Skeletal muscle satellite cell (primary cell): ENCODE measurements at regions not wholly inside any gene's neighbourhood (a gene's known extent, or its start where the extent isn't known, plus 50 kb on each side); places are given as distances from the start of the nearest gene placed in this dataset.
A peak's percentile ranks its signal among the peaks of the same experiment; 100 is the strongest.
"Not testable (repeated sequence)": the region's sequence is repeated elsewhere in the genome, so short reads cannot be mapped to it uniquely, and the experiment has no call there.

Experiments
- H3K27me3 ChIP-seq: 2 replicates; pipeline ENCODE4 v1.7.0; 2013; ENCODE audit warnings: low read length; ENCODE audit not compliant: control insufficient read depth, insufficient read depth
- H3K36me3 ChIP-seq: 2 replicates; pipeline ENCODE4 v1.7.0; 2013; ENCODE audit warnings: mild to moderate bottlenecking, control low read depth, low read length; ENCODE audit not compliant: insufficient read depth
- H3K4me1 ChIP-seq: 2 replicates; pipeline ENCODE4 v1.7.0; 2013; ENCODE audit warnings: low read length; ENCODE audit not compliant: control insufficient read depth, insufficient read depth
- H3K4me2 ChIP-seq: 2 replicates; pipeline ENCODE4 v1.7.0; 2013; ENCODE audit warnings: mild to moderate bottlenecking, low read length
- H3K4me3 ChIP-seq: 2 replicates; pipeline ENCODE4 v1.7.0; 2013; ENCODE audit warnings: low read length
- H3K9ac ChIP-seq: 2 replicates; pipeline ENCODE4 v1.7.0; 2013; ENCODE audit warnings: mild to moderate bottlenecking, low read depth, low read length, moderate library complexity
- H3K9me3 ChIP-seq: replicated peaks from 2 replicates; pipeline ENCODE4 v1.7.0; 2013; ENCODE audit warnings: mild to moderate bottlenecking, control low read depth, low read length

- no peaks in the 10 kb centered on the region for H3K27me3 ChIP-seq
- no peak overlapping the region for H3K4me3 ChIP-seq
- H3K9me3 ChIP-seq = no peaks in the 10 kb centered on the region
- no peak overlapping the region for H3K9ac ChIP-seq
- peak overlapping the region; percentile 1 for H3K4me2 ChIP-seq
- H3K36me3 ChIP-seq = no peaks in the 10 kb centered on the region
- H3K4me1 ChIP-seq = peaks cover 27% of the 10 kb centered on the region
Measured at GRCh38 chr6:23532227-23532626, 593.8 kb upstream of the NRSN1 start.

- H3K4me1 ChIP-seq = peaks cover 27% of the 10 kb centered on the region
- H3K9me3 ChIP-seq = no peaks in the 10 kb centered on the region
- H3K4me3 ChIP-seq = no peak overlapping the region
Measured at GRCh38 chr6:23533311-23533710, 592.7 kb upstream of the NRSN1 start.

DNA sequence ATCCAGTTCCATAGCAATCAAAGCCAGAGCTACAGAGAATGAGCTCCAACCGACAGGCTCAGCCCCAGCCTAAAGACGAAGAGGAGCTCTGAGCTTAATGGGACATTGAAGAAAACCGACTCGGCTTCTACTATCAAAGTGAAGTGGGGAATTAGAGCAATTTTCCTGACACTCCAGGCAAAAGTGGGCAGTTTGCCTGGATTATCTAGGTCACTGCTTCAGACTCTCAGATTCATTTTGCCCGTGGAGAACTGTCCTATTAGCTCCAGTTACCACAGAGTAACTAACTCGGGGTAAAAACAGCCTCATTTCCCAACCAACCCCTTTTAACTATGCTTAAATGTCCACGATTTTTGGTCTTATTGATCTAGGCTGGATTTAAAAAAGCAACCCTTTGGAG is 592.1 kb upstream of the NRSN1 start:
- H3K9ac ChIP-seq = no peak overlapping the region
- peaks cover 27% of the 10 kb centered on the region for H3K4me1 ChIP-seq
- no peaks in the 10 kb centered on the region for H3K36me3 ChIP-seq
- no peak overlapping the region for H3K4me3 ChIP-seq
- H3K9me3 ChIP-seq = no peaks in the 10 kb centered on the region
- H3K27me3 ChIP-seq = no peaks in the 10 kb centered on the region
- H3K4me2 ChIP-seq = no peak overlapping the region

More at GRCh38 chr6:23533311-23533710, 592.7 kb upstream of the NRSN1 start:
- Histone ChIP-seq H3K27me3 (no peaks in the 10 kb centered on the region), H3K4me2 (no peak overlapping the region), H3K36me3 (no peaks in the 10 kb centered on the region), H3K9ac (no peak overlapping the region)

GRCh38 chr6:23534351-23534750 is 591.7 kb upstream of the NRSN1 start:
- peaks cover 27% of the 10 kb centered on the region for H3K4me1 ChIP-seq
- no peak overlapping the region for H3K4me3 ChIP-seq
- H3K9me3 ChIP-seq = no peaks in the 10 kb centered on the region
- no peaks in the 10 kb centered on the region for H3K36me3 ChIP-seq
- H3K9ac ChIP-seq = no peak overlapping the region
- H3K4me2 ChIP-seq = no peak overlapping the region
- H3K27me3 ChIP-seq = no peaks in the 10 kb centered on the region

DNA sequence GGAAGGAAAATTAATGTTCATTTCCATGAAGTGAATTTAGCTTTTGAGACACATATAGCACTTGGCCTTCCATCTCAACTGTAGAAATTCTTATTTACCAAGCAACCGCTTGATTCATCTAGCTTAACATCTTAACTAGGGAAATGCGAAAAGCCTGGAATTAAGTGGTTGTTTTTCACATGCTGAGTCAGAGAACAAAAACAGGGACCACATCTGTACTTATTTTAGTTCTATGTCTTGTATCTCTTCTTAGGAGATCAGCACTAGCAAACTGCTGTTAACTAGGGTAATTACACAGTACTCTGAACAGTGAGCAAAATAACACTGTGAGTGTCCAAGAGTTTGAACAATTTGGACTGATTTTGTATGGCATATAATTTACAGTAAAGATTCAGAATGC is 590.9 kb upstream of the NRSN1 start:
- Histone ChIP-seq H3K9me3 (no peaks in the 10 kb centered on the region), H3K4me2 (no peak overlapping the region), H3K4me3 (no peak overlapping the region), H3K36me3 (no peaks in the 10 kb centered on the region), H3K4me1 (peaks cover 27% of the 10 kb centered on the region), H3K27me3 (no peaks in the 10 kb centered on the region), H3K9ac (no peak overlapping the region)

- peaks cover 22% of the 10 kb centered on the region for H3K4me1 ChIP-seq
- no peak overlapping the region for H3K9ac ChIP-seq
- no peaks in the 10 kb centered on the region for H3K36me3 ChIP-seq
- H3K27me3 ChIP-seq = no peaks in the 10 kb centered on the region
- no peak overlapping the region for H3K4me2 ChIP-seq
- no peaks in the 10 kb centered on the region for H3K9me3 ChIP-seq
- H3K4me3 ChIP-seq = no peak overlapping the region
Measured at GRCh38 chr6:23537828-23538227, 588.2 kb upstream of the NRSN1 start.

GRCh38 chr6:23547851-23548250 is 578.2 kb upstream of the NRSN1 start:
- H3K9ac ChIP-seq = no peak overlapping the region
- H3K4me3 ChIP-seq = no peak overlapping the region
- H3K4me2 ChIP-seq = no peak overlapping the region
- no peaks in the 10 kb centered on the region for H3K36me3 ChIP-seq
- no peaks in the 10 kb centered on the region for H3K27me3 ChIP-seq
- H3K4me1 ChIP-seq = no peaks in the 10 kb centered on the region
- H3K9me3 ChIP-seq = no peaks in the 10 kb centered on the region

GRCh38 chr6:23554953-23555352 is 571.1 kb upstream of the NRSN1 start:
- H3K4me3 ChIP-seq, H3K4me2 ChIP-seq, H3K9ac ChIP-seq, H3K36me3 ChIP-seq, H3K27me3 ChIP-seq, H3K4me1 ChIP-seq, H3K9me3 ChIP-seq: not testable (repeated sequence)

DNA sequence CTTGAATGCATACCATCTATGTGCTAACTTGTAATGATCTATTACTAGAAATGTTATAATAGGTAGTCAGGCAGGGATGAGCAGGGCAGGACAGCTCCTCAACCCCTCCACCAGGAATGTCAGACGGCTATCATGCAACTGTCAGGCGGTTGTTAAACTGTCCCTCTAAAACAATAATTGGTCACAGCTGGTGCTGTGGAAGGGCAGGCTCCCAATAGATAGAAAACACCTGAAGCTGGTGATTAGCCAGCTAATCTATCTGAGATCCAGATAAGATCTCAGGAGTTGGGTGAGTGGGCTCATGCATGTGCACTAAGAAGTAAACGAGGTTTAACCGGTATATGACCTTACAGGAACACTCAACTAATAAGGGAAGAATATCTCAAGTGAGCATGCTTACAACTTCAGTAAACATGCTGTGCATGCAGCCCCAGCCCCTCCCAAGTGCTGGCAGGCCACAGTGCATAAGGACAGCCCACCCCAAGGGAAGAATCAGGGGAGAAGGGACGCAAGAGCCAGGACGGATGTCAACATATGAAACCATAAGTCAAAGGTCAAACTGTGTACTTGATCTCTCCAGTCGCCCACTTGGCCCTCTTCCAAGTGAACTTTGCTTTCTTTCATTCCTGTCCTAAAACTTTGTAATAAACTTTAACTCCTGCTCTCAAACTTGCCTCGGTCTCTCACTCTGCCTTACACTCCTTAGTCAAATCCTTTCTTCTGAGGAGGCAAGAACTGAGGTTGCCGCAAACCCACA is 566.2 kb upstream of the NRSN1 start:
- H3K9ac ChIP-seq = no peak overlapping the region
- H3K27me3 ChIP-seq = no peaks in the 10 kb centered on the region
- no peaks in the 10 kb centered on the region for H3K4me1 ChIP-seq
- no peaks in the 10 kb centered on the region for H3K36me3 ChIP-seq
- no peaks in the 10 kb centered on the region for H3K9me3 ChIP-seq
- H3K4me3 ChIP-seq = no peak overlapping the region
- H3K4me2 ChIP-seq = no peak overlapping the region

DNA sequence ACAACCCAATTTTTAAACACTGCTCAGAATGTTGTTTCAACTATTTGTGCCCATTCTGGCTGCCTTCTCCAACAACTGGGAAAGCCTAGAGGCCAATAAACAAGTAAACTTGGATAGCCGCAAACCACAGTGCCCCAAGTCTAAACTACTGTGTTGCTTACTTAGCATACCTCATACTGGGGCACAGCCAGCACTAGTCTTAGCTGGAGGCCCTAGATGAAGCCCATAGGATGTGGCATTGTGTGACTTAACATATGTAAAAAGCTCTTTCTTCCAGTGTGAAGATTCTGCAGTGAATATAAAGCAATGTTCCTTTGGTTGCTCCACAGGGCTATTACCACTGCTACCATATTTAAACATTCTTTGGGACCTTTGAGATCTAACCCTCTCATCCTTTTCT is 564.3 kb upstream of the NRSN1 start:
- Histone ChIP-seq H3K4me3 (no peak overlapping the region), H3K4me2 (no peak overlapping the region), H3K9me3 (no peaks in the 10 kb centered on the region), H3K4me1 (no peaks in the 10 kb centered on the region), H3K9ac (no peak overlapping the region), H3K36me3 (no peaks in the 10 kb centered on the region), H3K27me3 (no peaks in the 10 kb centered on the region)

DNA sequence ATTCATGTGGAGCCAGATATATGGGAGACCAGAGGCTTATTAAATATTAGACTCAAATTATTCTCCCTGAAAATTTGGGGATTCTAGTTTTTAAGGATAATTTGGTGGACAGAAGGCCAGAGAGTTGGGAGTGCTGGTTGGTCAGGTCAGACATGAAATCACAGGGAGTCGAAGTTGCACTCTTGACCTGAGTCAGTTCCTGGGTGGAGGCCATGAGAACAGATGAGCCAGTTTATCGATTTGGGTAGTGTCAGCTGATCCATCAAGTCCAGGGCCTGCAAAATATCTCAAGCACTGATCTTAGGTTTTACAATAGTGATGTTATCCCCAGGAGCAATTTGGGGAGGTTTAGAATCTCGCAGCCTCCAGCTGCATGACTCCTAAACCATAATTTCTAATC is 563.5 kb upstream of the NRSN1 start:
- Histone ChIP-seq H3K27me3 (no peaks in the 10 kb centered on the region), H3K4me1 (no peaks in the 10 kb centered on the region), H3K9ac (no peak overlapping the region), H3K4me2 (no peak overlapping the region), H3K4me3 (no peak overlapping the region), H3K36me3 (no peaks in the 10 kb centered on the region), H3K9me3 (no peaks in the 10 kb centered on the region)

- H3K9me3 ChIP-seq = no peaks in the 10 kb centered on the region
- no peak overlapping the region for H3K9ac ChIP-seq
- H3K4me3 ChIP-seq = no peak overlapping the region
- no peaks in the 10 kb centered on the region for H3K4me1 ChIP-seq
- no peaks in the 10 kb centered on the region for H3K27me3 ChIP-seq
- no peaks in the 10 kb centered on the region for H3K36me3 ChIP-seq
- H3K4me2 ChIP-seq = no peak overlapping the region
Measured at GRCh38 chr6:23563323-23563722, 562.7 kb upstream of the NRSN1 start.
